ENCODE measurements at regions not wholly inside any gene's neighbourhood (a gene's known extent, or its start where the extent isn't known, plus 50 kb on each side); places are given as distances from the start of the nearest gene placed in this dataset.

- TF ChIP-seq ZBTB43 (CRISPR knock-in tag; IDR thresholded peaks at IDR 0.05) (no peak), ZNF317 (CRISPR knock-in tag; IDR thresholded peaks at IDR 0.05; ENCODE audit: borderline replicate concordance, low read depth) (no peak), ETV6 (CRISPR knock-in tag; IDR thresholded peaks at IDR 0.05) (no peak)
Measured at GRCh38 chr6:14455427-14455826, 337.9 kb downstream of the CD83 start (continued).

- peaks cover 1% of the 10 kb centered on the region; the same call in 1 of the 2 replicates for H3K36me3 Mint-ChIP-seq
- ChIA-PET POLR2A (no interaction called here), CTCF (no interaction called here)
- TF ChIP-seq ZNF512 (CRISPR knock-in tag; IDR thresholded peaks at IDR 0.05; ENCODE audit: borderline replicate concordance) (no peak), TP53 (CRISPR knock-in tag; IDR thresholded peaks at IDR 0.05) (no peak), MAX (CRISPR knock-in tag; IDR thresholded peaks at IDR 0.05) (no peak), ZNF532 (CRISPR knock-in tag; IDR thresholded peaks at IDR 0.05; ENCODE audit: borderline replicate concordance) (no peak), ZNF317 (CRISPR knock-in tag; IDR thresholded peaks at IDR 0.05; ENCODE audit: borderline replicate concordance, low read depth) (no peak), CTCF (IDR thresholded peaks at IDR 0.05) (no peak), ATF3 (CRISPR knock-in tag; conservative IDR thresholded peaks at IDR 0.05) (no peak), USF1 (CRISPR knock-in tag; IDR thresholded peaks at IDR 0.05) (no peak), E2F5 (CRISPR knock-in tag; IDR thresholded peaks at IDR 0.05) (no peak), E2F4 (CRISPR knock-in tag; IDR thresholded peaks at IDR 0.05; ENCODE audit: borderline replicate concordance, low read depth) (no peak), FOXK1 (CRISPR knock-in tag; IDR thresholded peaks at IDR 0.05) (no peak), NFE2L1 (CRISPR knock-in tag; IDR thresholded peaks at IDR 0.05) (no peak), ZNF121 (CRISPR knock-in tag; IDR thresholded peaks at IDR 0.05) (no peak), IRF1 (CRISPR knock-in tag; IDR thresholded peaks at IDR 0.05) (no peak), SP1 (CRISPR knock-in tag; conservative IDR thresholded peaks at IDR 0.05) (no peak), IRF2 (CRISPR knock-in tag; IDR thresholded peaks at IDR 0.05; ENCODE audit: borderline replicate concordance, low read depth) (no peak), NR2C2 (CRISPR knock-in tag; IDR thresholded peaks at IDR 0.05) (no peak), JAZF1 (CRISPR knock-in tag; IDR thresholded peaks at IDR 0.05) (no peak)
Measured at GRCh38 chr6:14455876-14456648, 338.5 kb downstream of the CD83 start.

More at GRCh38 chr6:14455876-14456648, 338.5 kb downstream of the CD83 start:
- peaks cover 11% of the 10 kb centered on the region for H3K4me1 Mint-ChIP-seq
- H3K4me3 Mint-ChIP-seq, result no peak overlapping the region
- 0 out of 2 replicates have a peak overlapping the region, but pooled peaks have one; percentile 26 for H3K27ac Mint-ChIP-seq
- H3K27me3 Mint-ChIP-seq (ENCODE audit: low read depth), result no peaks in the 10 kb centered on the region; the same call in 1 of the 2 replicates
- peaks cover 1% of the 10 kb centered on the region; the same call in 1 of the 2 replicates for H3K9me3 Mint-ChIP-seq
- DNase-seq (ENCODE audit: low spot score) (no peak), ATAC-seq (no peak)
